ENCODE measurements at regions not wholly inside any gene's neighbourhood (a gene's known extent, or its start where the extent isn't known, plus 50 kb on each side); places are given as distances from the start of the nearest gene placed in this dataset.

- peak overlapping the region; percentile 23 for H3K27ac ChIP-seq (ENCODE audit: insufficient read depth, low read length)
- H3K79me2 ChIP-seq (ENCODE audit: control insufficient read depth, insufficient read depth, low read length), result no peaks in the 10 kb centered on the region
- no peak overlapping the region for H3K9ac ChIP-seq (ENCODE audit: insufficient read depth, low read length)
- peaks cover 4% of the 10 kb centered on the region for H3K4me1 ChIP-seq (ENCODE audit: control insufficient read depth, extremely low read depth, insufficient read depth, low read length)
- TF ChIP-seq EZH2 (IDR thresholded peaks at IDR 0.05; ENCODE audit: low read length, missing control alignments) (no peak), CTCF (conservative IDR thresholded peaks at IDR 0.05 in 1 of 2, IDR thresholded peaks at IDR 0.05 in 1 of 2; ENCODE audit: low read depth in 1 of 2, low read length in 2 of 2) (no peak)
- H3K27me3 ChIP-seq (ENCODE audit: control insufficient read depth, insufficient read depth, low read length), result no peaks in the 10 kb centered on the region
- peak overlapping the region; percentile 68 for H2AFZ ChIP-seq (ENCODE audit: low read length)
- H3K9me3 ChIP-seq (ENCODE audit: control insufficient read depth, insufficient read depth, low read depth, low read length), result no peaks in the 10 kb centered on the region
- no peaks in the 10 kb centered on the region for H3K36me3 ChIP-seq (ENCODE audit: control insufficient read depth, insufficient read depth, low read length)
- peak overlapping the region; percentile 70 for H3K4me2 ChIP-seq (ENCODE audit: extremely low read depth, insufficient read depth, low read length)
- H4K20me1 ChIP-seq (ENCODE audit: control insufficient read depth, extremely low read depth, insufficient read depth, low read length), result no peaks in the 10 kb centered on the region
- peak; percentile 77 to 86 for DNase-seq (ENCODE audit: low read depth in 2 of 2)
- peak overlapping the region in 2 of 4 experiments; percentile 1 for H3K4me3 ChIP-seq (replicated peaks in 1 of 4; ENCODE audit: control extremely low read depth in 1 of 4, insufficient read depth in 1 of 4, low read depth in 3 of 4, low read length in 4 of 4)
Observed at GRCh38 chr2:128473175-128474035, 154.7 kb upstream of the HS6ST1 start.

- H3K27me3 ChIP-seq (ENCODE audit: control insufficient read depth, insufficient read depth, low read length), result no peaks in the 10 kb centered on the region
- peaks cover 4% of the 10 kb centered on the region for H3K4me1 ChIP-seq (ENCODE audit: control insufficient read depth, extremely low read depth, insufficient read depth, low read length)
- H4K20me1 ChIP-seq (ENCODE audit: control insufficient read depth, extremely low read depth, insufficient read depth, low read length), result no peaks in the 10 kb centered on the region
- no peak for DNase-seq (ENCODE audit: low read depth in 2 of 2)
- H3K4me3 ChIP-seq (replicated peaks in 1 of 4; ENCODE audit: control extremely low read depth in 1 of 4, insufficient read depth in 1 of 4, low read depth in 3 of 4, low read length in 4 of 4), result no peak overlapping the region
- H2AFZ ChIP-seq (ENCODE audit: low read length), result no peak overlapping the region
- H3K9ac ChIP-seq (ENCODE audit: insufficient read depth, low read length), result no peak overlapping the region
- H3K79me2 ChIP-seq (ENCODE audit: control insufficient read depth, insufficient read depth, low read length), result no peaks in the 10 kb centered on the region
- H3K9me3 ChIP-seq (ENCODE audit: control insufficient read depth, insufficient read depth, low read depth, low read length), result no peaks in the 10 kb centered on the region
- no peaks in the 10 kb centered on the region for H3K36me3 ChIP-seq (ENCODE audit: control insufficient read depth, insufficient read depth, low read length)
- H3K27ac ChIP-seq (ENCODE audit: insufficient read depth, low read length), result no peak overlapping the region
- TF ChIP-seq EZH2 (IDR thresholded peaks at IDR 0.05; ENCODE audit: low read length, missing control alignments) (no peak), CTCF (conservative IDR thresholded peaks at IDR 0.05 in 1 of 2, IDR thresholded peaks at IDR 0.05 in 1 of 2; ENCODE audit: low read depth in 1 of 2, low read length in 2 of 2) (no peak)
- no peak overlapping the region for H3K4me2 ChIP-seq (ENCODE audit: extremely low read depth, insufficient read depth, low read length)
Observed at GRCh38 chr2:128474036-128474955, 155.6 kb upstream of the HS6ST1 start.

GRCh38 chr2:128474962-128475361, 156.3 kb upstream of the HS6ST1 start:
- Histone ChIP-seq H3K79me2 (ENCODE audit: control insufficient read depth, insufficient read depth, low read length) (no peaks in the 10 kb centered on the region), H3K4me3 (replicated peaks in 1 of 4; ENCODE audit: control extremely low read depth in 1 of 4, insufficient read depth in 1 of 4, low read depth in 3 of 4, low read length in 4 of 4) (no peak overlapping the region), H3K4me1 (ENCODE audit: control insufficient read depth, extremely low read depth, insufficient read depth, low read length) (peaks cover 4% of the 10 kb centered on the region), H2AFZ (ENCODE audit: low read length) (no peak overlapping the region), H3K27me3 (ENCODE audit: control insufficient read depth, insufficient read depth, low read length) (no peaks in the 10 kb centered on the region), H3K36me3 (ENCODE audit: control insufficient read depth, insufficient read depth, low read length) (no peaks in the 10 kb centered on the region), H3K4me2 (ENCODE audit: extremely low read depth, insufficient read depth, low read length) (no peak overlapping the region), H3K9me3 (ENCODE audit: control insufficient read depth, insufficient read depth, low read depth, low read length) (no peaks in the 10 kb centered on the region), H3K27ac (ENCODE audit: insufficient read depth, low read length) (no peak overlapping the region), H3K9ac (ENCODE audit: insufficient read depth, low read length) (no peak overlapping the region), H4K20me1 (ENCODE audit: control insufficient read depth, extremely low read depth, insufficient read depth, low read length) (no peaks in the 10 kb centered on the region)
- DNase-seq (ENCODE audit: low read depth in 2 of 2), result no peak
- TF ChIP-seq EZH2 (IDR thresholded peaks at IDR 0.05; ENCODE audit: low read length, missing control alignments) (no peak), CTCF (conservative IDR thresholded peaks at IDR 0.05 in 1 of 2, IDR thresholded peaks at IDR 0.05 in 1 of 2; ENCODE audit: low read depth in 1 of 2, low read length in 2 of 2) (no peak)
